SH-SY5Y (cell line): ENCODE measurements at regions not wholly inside any gene's neighbourhood (a gene's known extent, or its start where the extent isn't known, plus 50 kb on each side); places are given as distances from the start of the nearest gene placed in this dataset.

Experiments
- GATA2 ChIP-seq: IDR thresholded peaks from 2 replicates; pipeline ENCODE4 v1.6.1; 2011; ENCODE audit warnings: mild to moderate bottlenecking, low read depth, low read length
- GATA3 ChIP-seq: IDR thresholded peaks from 2 replicates; pipeline ENCODE4 v1.6.1; 2011; ENCODE audit warnings: low read depth, mild to moderate bottlenecking, low read length, moderate library complexity

DNA sequence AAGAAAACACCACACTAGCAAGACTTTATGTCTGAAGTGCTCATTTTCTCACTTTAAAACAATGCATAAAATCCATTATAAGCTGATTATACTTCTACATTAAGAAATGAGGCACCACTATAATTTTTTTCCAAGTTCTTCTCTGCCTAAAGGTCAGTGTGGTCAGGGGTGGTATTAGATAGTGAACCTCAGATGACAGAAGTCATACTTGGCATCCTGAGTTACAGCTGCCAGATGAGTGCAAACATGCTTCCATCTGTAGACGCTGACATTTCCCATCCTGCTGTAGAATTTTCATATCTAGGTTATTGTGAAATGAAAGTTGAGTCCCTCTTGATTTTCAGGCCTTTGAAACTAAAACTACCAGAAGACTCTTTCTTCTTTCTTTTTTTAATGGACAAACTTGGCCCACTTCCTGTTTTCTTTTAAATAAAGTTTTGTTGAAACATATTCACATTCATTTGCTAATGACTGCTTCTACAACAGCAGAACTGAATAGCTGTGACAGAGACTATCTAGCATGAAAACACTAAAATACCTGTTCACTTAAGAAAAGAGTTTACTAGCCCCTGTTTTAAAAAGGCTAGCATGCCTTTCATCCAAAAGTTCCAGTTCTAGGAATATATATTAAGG is 900.8 kb downstream of the XPNPEP1 start:
- no peak for TF ChIP-seq GATA3
- no peak for TF ChIP-seq GATA2
